ENCODE measurements at regions not wholly inside any gene's neighbourhood (a gene's known extent, or its start where the extent isn't known, plus 50 kb on each side); places are given as distances from the start of the nearest gene placed in this dataset.

DNA sequence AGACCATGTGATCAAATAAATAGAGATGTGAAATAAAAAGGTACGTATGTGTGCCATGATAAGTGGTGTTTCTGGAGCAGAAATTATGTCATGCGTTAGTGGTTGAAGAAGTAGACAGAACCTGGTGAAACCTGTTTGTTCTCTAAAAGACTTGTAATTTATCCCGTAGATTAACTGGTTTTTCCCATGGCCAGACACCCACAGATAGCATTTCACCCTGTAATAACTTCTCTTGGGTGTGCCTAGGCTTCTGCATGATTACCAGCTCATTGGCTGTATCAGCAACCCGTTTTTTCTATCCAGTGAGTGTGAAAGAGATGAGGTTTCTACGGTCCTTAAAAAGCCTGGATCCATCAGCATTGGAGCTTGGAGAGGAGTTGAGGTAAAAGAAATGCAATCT, 471.3 kb downstream of the NPIPA7 start:
- TF ChIP-seq, protein P1, sequence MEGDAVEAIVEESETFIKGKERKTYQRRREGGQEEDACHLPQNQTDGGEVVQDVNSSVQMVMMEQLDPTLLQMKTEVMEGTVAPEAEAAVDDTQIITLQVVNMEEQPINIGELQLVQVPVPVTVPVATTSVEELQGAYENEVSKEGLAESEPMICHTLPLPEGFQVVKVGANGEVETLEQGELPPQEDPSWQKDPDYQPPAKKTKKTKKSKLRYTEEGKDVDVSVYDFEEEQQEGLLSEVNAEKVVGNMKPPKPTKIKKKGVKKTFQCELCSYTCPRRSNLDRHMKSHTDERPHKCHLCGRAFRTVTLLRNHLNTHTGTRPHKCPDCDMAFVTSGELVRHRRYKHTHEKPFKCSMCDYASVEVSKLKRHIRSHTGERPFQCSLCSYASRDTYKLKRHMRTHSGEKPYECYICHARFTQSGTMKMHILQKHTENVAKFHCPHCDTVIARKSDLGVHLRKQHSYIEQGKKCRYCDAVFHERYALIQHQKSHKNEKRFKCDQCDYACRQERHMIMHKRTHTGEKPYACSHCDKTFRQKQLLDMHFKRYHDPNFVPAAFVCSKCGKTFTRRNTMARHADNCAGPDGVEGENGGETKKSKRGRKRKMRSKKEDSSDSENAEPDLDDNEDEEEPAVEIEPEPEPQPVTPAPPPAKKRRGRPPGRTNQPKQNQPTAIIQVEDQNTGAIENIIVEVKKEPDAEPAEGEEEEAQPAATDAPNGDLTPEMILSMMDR (IDR thresholded peaks at IDR 0.05; ENCODE audit: insufficient read depth, missing control alignments) = no peak
- FAIRE-seq (no peak), DNase-seq (ENCODE audit: insufficient read length, low spot score) (no peak)

DNA sequence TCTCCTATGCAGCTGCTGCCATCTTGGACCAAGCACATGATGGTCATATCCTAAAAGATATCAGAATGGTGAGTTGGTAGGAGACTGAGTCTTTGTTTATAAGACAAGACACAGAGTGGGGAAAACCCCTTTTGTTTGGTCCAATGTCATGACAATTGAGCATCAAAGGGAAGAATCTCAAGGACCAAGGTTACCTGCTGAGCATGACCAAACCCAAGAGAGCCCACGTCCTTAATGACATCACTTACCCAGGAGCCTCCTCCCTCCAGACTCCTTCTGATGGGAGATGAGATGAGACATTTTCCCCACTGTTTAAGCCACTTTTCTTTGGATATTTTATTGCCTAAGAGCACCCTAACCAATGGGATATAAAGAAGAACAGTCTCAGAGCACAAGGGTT, 478.1 kb downstream of the NPIPA7 start:
- FAIRE-seq = no peak
- TF ChIP-seq, protein P1 (IDR thresholded peaks at IDR 0.05; ENCODE audit: insufficient read depth, missing control alignments) = no peak
- DNase-seq (ENCODE audit: insufficient read length, low spot score) = no peak

DNA sequence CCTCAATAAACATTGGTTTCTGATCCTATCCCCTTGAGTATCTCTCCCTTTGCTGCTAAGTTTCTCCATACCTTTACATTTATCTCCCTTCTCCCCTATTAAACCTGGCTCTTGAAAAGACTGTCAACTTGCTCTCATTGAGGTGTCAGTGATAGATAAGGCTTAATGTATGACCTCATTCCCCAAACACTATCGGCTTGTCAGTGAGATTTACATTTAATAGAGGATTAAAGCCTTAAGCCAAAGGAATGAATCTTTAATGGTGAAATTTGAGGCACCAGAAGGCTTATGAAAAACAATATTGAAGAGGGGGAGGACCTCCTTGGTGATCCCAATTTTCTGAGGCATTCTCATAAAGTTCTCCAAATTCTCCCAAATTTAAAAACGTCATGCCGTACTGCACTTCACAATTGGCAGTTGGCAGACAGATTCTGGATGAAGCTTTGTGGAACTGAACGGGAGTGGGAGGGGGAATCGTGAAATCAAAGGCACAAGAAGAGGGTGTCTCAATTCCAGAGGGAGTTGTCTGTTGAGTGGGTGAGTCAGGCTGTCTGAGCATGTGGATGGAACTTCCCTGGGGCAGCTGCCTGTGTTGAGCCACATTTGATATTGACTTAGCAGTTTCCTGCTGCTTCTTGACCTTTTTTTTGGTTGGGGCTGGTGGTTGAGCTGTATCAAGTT, 478.8 kb downstream of the NPIPA7 start:
- DNase-seq (ENCODE audit: insufficient read length, low spot score) = no peak
- FAIRE-seq = no peak
- TF ChIP-seq, protein P1 (IDR thresholded peaks at IDR 0.05; ENCODE audit: insufficient read depth, missing control alignments) = no peak

DNA sequence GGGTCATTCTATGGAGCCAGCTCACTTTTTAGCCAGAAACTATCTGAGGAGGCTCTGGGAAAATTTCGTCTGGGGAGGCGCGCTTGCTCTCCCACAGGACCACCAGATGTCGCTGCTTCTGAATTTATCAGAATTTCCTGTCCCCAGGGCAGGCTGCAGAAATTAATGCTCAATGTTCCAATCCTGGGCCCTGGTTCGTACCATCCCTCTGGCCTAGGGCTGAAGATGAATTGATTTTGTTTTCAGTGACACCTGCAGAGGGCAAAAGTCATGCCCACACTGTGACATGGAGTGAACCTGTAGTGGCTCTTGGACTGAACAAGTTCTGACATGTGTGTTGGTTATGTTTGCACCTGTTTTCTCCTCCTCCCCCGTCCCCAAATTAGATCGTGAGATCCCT, 482.6 kb downstream of the NPIPA7 start:
- TF ChIP-seq, protein P1 (IDR thresholded peaks at IDR 0.05; ENCODE audit: insufficient read depth, missing control alignments) = peak; percentile 75
- FAIRE-seq (no peak), DNase-seq (ENCODE audit: insufficient read length, low spot score) (no peak)

DNA sequence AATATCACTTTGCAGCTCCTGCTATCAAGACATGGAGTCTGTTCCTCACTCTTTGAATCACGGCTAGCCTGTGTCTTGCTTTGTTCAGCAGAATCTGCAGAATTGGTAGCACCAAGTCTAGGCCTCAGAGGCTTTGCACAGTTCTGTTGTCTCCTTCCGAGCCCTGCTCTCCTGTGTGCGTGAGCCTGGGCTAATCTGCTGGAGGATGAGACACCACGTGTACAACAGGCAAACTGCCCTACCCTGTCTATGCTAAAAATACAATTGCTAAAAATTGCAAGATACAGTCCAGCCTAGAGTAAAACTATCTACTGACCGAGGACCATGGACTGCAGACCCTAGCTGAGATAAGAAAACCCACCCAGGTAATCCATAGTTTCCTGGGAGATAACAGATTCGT, 484.7 kb downstream of the NPIPA7 start:
- FAIRE-seq = no peak
- no peak for DNase-seq (ENCODE audit: insufficient read length, low spot score)
- TF ChIP-seq, protein P1 (IDR thresholded peaks at IDR 0.05; ENCODE audit: insufficient read depth, missing control alignments) = no peak

DNA sequence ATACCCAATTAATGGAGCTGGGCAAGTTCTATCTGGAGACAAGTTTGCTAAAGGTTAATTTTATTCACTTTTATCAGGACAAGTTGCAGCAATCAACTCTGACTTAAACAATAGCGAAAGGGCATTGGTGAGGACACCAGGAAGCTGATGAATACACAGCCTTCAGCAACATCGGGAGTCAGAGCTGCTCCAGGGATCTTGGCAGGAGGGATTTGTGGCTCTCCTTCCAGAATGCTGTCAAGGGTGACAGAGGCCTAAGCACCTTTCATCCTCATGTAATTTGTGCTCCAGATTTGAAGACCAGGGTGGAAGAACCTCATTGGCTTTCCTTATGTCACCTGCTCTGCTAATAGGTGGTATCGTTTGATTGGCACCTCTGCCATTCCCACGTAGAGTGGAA, 485.6 kb downstream of the NPIPA7 start:
- TF ChIP-seq, protein P1 (IDR thresholded peaks at IDR 0.05; ENCODE audit: insufficient read depth, missing control alignments) = no peak
- DNase-seq (ENCODE audit: insufficient read length, low spot score) (no peak), FAIRE-seq (no peak)

DNA sequence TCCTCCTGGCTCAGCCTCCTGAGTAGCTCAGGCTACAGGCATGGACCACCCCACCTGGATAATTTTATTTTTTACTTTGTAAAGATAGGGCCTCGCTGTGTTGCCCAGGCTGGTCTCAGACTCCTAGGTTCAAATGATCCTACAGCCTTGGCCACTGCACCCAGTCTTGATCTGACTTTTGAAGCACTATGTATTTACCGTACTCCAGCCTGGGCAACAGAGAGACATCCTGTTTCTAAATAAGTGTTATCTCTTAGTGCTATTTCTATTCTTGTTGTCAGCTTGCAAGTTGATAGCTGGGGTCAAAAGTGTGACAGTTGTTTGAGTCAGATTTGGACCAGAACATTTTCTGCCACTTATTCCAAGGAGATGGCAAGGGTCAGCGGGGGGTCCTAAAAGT, 486.4 kb downstream of the NPIPA7 start:
- FAIRE-seq (no peak), DNase-seq (ENCODE audit: insufficient read length, low spot score) (no peak)
- TF ChIP-seq, protein P1 (IDR thresholded peaks at IDR 0.05; ENCODE audit: insufficient read depth, missing control alignments) = no peak

All from D721Med (cell line).